GM10248 (cell line): ENCODE measurements at regions not wholly inside any gene's neighbourhood (a gene's known extent, or its start where the extent isn't known, plus 50 kb on each side); places are given as distances from the start of the nearest gene placed in this dataset.

Experiments used
- CTCF ChIA-PET: fragments of 300-600 bp; sonication (Branson Sonifier 250); formaldehyde crosslinking; extraction: SDS; loops from one replicate; lab custom pipeline; 2021; ENCODE audit warnings: antibody characterized with exemption; lab: Yijun Ruan, JAX
- POLR2A ChIA-PET: fragments of 350-650 bp; sonication (Branson Sonifier 250); formaldehyde crosslinking; extraction: SDS; loops from one replicate; lab custom pipeline; 2020; ENCODE audit warnings: antibody characterized with exemption; lab: Yijun Ruan, JAX
- DNase-seq: peaks from one replicate; pipeline ENCODE4 v3.0.0; 2012; ENCODE audit errors: extremely low spot score
- TF ChIP-seq, protein P1 (sequence below): IDR thresholded peaks from 2 replicates; pipeline ENCODE4 v1.5.1; 2012; ENCODE audit warnings: mild to moderate bottlenecking, low read depth; ENCODE audit errors: extremely low read depth, missing control alignments, control extremely low read depth

GRCh38 chr12:126535971-126536370 lies 1470.7 kb downstream of the AACS start:
- no peak for DNase-seq
- ChIA-PET POLR2A (no interaction called here), CTCF (interaction anchor here (0.7 kb wide), 1 partner anchor 10 kb away, joined by 3 read pairs; no protein-coding TSS in a partner anchor)
- TF ChIP-seq, protein P1, sequence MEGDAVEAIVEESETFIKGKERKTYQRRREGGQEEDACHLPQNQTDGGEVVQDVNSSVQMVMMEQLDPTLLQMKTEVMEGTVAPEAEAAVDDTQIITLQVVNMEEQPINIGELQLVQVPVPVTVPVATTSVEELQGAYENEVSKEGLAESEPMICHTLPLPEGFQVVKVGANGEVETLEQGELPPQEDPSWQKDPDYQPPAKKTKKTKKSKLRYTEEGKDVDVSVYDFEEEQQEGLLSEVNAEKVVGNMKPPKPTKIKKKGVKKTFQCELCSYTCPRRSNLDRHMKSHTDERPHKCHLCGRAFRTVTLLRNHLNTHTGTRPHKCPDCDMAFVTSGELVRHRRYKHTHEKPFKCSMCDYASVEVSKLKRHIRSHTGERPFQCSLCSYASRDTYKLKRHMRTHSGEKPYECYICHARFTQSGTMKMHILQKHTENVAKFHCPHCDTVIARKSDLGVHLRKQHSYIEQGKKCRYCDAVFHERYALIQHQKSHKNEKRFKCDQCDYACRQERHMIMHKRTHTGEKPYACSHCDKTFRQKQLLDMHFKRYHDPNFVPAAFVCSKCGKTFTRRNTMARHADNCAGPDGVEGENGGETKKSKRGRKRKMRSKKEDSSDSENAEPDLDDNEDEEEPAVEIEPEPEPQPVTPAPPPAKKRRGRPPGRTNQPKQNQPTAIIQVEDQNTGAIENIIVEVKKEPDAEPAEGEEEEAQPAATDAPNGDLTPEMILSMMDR: no peak

- no peak for DNase-seq
- TF ChIP-seq, protein P1: no peak
- POLR2A ChIA-PET: no interaction called here
- CTCF ChIA-PET: no interaction called here
Observed at GRCh38 chr12:126537961-126538530, 1472.8 kb downstream of the AACS start.

DNA sequence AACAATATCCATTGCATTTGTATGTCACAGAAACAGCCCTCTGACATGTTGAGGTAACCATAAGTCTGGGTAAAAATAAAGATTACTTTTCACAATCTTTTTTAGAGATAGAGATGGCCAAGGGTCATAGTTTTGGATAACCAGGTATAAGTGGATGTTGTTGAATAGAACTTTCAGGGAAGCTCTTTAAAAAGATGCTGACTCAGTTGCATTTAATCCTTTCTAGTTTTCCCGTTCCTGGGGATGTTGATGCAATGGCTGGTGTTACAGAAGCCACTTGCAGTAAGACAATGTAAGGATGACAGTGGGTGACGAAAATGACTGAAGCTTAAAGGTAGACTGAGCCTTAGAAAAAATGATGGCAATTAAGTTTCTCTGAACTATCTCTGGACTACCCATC lies 1473.7 kb downstream of the AACS start:
- TF ChIP-seq, protein P1: no peak
- ChIA-PET CTCF (no interaction called here), POLR2A (no interaction called here)
- no peak for DNase-seq

GRCh38 chr12:126545411-126545810 lies 1480.2 kb downstream of the AACS start:
- TF ChIP-seq, protein P1: no peak
- ChIA-PET CTCF (interaction anchor here (0.6 kb wide), 1 partner anchor 301 kb away, joined by 3 read pairs; no protein-coding TSS in a partner anchor), POLR2A (no interaction called here)
- DNase-seq: no peak

DNA sequence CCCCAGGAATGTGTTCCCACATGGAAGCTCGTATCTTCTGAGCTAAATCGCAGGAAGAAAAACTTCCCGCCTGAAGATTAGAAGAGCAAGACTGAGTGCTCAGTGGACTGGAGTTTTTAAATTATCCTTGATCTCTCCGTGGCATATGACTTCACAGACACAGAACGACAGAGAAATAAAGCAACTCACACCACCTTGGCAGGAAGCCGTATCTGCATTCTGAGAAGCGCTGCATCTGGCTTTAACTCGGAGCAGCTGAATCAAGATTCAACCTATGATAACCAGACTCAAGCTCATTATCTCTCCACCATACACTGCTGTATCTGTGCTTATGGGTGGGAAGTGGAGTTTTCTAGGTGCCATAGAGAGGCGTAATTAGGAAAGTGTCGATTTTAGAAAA lies 1482.7 kb downstream of the AACS start:
- ChIA-PET CTCF (no interaction called here), POLR2A (no interaction called here)
- DNase-seq: no peak
- TF ChIP-seq, protein P1: no peak

GRCh38 chr12:126551869-126552268 lies 1486.6 kb downstream of the AACS start:
- no peak for DNase-seq
- CTCF ChIA-PET: no interaction called here
- TF ChIP-seq, protein P1: no peak
- POLR2A ChIA-PET: no interaction called here
